ENCODE measurements at regions not wholly inside any gene's neighbourhood (a gene's known extent, or its start where the extent isn't known, plus 50 kb on each side); places are given as distances from the start of the nearest gene placed in this dataset.
"Not testable (repeated sequence)": the region's sequence is repeated elsewhere in the genome, so short reads cannot be mapped to it uniquely, and the experiment has no call there.

GRCh38 chr9:71514344-71514975, 253.9 kb downstream of the CEMIP2 start:
- in situ Hi-C loops (cut with HindIII; ENCODE audit: low sequenced_read_pairs): no loop called here

- in situ Hi-C loops (cut with HindIII; ENCODE audit: low sequenced_read_pairs): no loop called here
Observed at GRCh38 chr9:71509054-71509453, 259.3 kb downstream of the CEMIP2 start.

DNA sequence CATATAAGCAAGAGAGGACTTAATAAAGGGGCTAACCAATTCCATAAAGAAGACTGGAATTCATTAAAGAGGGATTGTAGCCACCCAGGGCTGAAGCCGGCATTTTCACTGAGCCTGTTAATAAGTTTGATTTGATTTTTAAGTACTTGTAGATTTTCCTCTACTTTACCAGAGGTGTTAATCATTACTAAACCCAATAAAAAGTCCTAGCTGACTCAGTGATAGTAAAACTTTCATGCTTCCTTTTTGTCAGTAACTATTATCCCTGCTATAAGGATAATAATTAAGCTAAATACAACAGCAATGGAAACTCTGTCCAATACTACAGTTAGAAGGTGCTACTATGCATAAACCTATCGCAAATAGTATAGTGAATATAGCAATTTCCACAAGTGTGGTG, 260.2 kb downstream of the CEMIP2 start:
- in situ Hi-C loops (cut with HindIII; ENCODE audit: low sequenced_read_pairs): not testable (repeated sequence)

DNA sequence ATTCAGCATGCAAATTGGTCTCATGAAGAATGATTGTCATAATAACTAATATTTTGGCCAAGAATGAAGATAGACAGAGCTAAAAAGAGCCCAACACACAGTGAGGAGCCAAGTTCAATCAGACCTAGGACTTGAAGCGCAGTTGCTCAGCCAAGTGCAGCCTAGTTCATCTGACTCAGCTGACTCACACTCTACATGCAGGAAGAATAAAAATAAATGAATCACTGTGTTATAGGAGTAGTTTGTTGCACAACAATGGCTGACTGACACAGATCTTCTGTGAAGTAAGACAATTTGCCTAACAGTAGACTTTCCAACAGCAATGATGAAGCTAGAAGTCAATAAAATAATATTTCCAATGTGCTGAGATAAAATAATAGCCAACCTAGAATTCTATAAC, 261.5 kb downstream of the CEMIP2 start:
- in situ Hi-C loops (cut with HindIII; ENCODE audit: low sequenced_read_pairs): no loop called here

GRCh38 chr9:71504636-71505035, 263.7 kb downstream of the CEMIP2 start:
- in situ Hi-C loops (cut with HindIII; ENCODE audit: low sequenced_read_pairs): no loop called here

- in situ Hi-C loops (cut with HindIII; ENCODE audit: low sequenced_read_pairs): no loop called here
Observed at GRCh38 chr9:71498691-71499090, 269.6 kb downstream of the CEMIP2 start.

DNA sequence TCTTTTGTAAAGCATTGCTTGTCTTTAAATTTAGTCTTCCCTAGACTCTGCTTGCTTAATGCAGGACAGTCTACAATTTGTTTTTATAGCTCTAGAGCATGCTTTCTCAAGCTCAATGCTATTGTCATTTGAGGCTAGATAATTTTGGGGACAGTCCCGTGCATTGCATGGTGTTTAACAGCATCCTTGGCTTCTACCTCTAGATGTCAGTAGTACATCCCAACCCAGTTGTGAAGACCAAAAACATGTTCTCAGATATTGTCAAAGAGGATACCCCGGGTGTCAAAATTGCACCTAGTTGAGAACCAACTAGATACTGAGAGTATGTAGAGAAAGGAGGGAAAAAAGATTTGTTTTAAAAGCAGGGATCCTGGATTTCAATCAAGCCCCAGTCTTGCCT, 277.5 kb downstream of the CEMIP2 start:
- in situ Hi-C loops (cut with HindIII; ENCODE audit: low sequenced_read_pairs): no loop called here

DNA sequence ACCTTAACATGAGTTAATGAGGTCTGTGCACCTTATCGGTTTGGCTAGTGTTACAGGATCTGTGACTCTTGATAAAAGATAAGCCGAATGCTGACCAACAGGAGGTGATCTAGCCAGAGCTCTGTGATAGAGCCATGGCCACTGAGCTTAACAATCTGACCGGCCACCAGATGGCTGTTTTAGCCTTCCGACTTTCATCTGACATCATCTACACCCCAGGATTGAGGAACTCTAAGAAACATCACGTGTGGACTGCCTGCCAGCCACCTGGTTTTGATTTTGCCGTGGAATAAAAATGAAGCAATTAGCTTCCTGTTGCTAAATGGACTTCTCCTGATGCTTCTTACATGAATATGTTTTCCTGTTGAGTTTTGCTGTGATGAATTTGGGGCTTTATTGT, 281.3 kb downstream of the CEMIP2 start:
- in situ Hi-C loops (cut with HindIII; ENCODE audit: low sequenced_read_pairs): no loop called here

DNA sequence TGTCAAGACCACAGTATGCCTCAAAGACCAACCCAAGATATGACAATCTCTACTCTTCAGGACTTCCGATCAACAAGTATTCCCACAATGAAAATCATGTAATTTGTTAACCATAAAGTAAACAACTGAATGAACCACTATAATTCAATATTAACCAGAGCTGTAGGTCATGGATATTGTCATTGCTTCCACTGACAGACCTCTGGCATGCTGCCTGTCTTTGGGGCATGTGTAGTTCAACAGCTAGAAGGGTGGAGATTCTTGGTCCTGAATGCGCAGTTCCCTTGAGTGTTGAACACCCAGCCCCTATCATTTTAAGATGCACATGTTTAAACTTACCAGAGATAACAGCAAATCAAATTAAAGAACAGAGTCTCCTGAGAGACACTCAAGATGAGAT, 283.0 kb downstream of the CEMIP2 start:
- in situ Hi-C loops (cut with HindIII; ENCODE audit: low sequenced_read_pairs): no loop called here

- in situ Hi-C loops (cut with HindIII; ENCODE audit: low sequenced_read_pairs): no loop called here
Observed at GRCh38 chr9:71483436-71483835, 284.9 kb downstream of the CEMIP2 start.

DNA sequence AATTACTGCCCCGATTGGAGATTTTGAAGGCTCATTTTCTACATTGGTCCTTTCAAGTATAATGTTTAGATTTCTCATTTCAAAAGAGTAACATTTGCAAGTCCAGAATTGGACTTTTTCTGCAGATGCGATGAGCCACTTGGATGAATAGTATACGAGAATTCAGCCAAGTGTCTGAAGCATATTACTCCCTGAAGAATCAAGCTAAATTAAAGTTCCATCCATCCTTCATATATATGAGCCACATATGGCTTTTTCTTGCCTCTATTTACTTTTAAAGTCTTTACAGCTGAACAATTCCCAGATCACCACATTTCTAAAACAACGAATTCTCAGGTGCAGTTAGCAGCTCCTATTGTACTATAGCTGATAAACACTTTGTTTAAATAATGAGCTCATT, 288.7 kb downstream of the CEMIP2 start:
- in situ Hi-C loops (cut with HindIII; ENCODE audit: low sequenced_read_pairs): no loop called here

DNA sequence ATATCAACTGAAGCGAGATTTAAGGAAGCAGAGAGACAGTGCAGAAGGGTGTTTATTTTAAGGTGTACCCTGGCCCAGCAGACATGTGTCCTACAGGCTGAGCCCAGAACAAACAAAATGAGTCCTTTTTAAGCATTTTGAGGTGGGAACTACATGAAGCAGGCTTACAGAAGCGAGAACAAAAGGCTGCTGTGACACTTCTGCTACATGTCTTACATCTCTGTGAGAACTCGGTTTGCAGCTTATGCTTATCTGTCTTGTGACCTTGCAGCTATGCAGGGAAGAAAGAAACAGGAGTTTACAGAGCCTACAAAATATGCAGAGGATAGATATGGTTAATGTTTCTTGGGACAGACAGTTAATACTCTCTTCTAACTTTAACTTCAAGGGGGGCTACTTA, 295.9 kb downstream of the CEMIP2 start:
- in situ Hi-C loops (cut with HindIII; ENCODE audit: low sequenced_read_pairs): no loop called here

- in situ Hi-C loops (cut with HindIII; ENCODE audit: low sequenced_read_pairs): no loop called here
Observed at GRCh38 chr9:71465392-71465791, 302.9 kb downstream of the CEMIP2 start.

- in situ Hi-C loops (cut with HindIII; ENCODE audit: low sequenced_read_pairs): loop anchor here (5.0 kb wide), 1 partner anchor 37 kb away; no protein-coding TSS in a partner anchor
Observed at GRCh38 chr9:71459082-71459481, 309.2 kb downstream of the CEMIP2 start.

DNA sequence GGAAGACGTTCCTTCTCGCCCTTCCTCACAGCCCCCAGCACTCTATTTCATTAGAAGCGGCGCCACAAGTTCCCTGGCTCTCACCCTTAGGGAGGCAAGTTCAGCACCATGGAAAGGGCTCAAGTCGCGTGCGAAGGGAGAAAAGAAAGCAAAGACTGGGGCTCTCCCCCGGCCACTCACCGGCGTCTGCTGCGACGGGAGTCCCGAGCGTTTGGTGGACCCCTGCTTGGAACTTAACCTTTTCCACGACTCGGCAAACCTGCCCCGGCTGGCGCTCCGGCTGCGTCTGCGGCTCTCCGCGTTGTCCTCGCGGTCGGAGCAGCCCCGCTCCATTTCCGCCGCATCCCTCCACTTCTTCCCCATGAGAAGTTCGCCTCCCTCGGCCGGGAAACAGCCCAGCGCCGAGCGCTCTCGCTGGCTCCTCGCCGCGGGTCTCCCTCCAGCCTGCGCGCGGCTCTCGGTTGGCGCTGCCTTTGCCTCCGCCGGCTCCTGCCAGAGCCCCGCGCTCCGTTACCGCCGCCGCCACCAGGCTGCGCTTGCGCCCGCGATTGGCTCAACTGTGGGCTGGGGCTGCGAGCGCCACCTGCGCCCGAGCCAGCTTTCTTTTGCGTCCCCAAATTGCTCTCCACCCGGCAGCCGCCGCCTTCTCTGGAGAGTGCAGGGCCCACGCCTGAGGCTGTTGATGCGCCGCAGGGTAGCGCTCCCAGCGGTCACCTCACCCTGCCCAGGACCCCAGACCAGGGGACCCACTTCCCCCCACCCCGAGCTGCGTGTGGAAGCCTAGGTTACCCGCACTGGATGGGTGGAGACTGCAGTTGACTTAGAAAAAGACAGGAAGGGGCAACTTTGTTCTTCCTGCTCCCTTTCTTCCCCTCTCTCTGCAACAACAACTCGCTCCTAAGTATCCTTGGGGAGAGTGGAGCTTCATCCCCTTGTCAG, 321.6 kb downstream of the CEMIP2 start:
- in situ Hi-C loops (cut with HindIII; ENCODE audit: low sequenced_read_pairs): no loop called here

DNA sequence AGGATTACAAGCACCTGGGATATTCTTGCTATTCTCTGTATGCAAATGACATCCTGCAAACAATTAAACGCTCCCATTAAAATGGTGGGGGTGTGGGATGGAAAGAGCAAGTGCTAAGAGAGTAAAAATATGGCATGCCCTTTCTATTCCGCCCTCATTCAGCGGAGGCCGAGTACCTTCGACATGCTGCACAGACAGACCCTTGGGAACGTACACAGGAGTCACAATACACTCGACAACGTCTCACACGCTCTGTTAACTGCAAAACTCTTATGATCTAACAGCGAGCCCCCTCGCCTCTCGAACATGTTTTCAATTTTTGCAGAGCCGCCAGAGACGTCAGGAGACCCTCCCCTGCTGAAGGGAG, 322.2 kb downstream of the CEMIP2 start:
- in situ Hi-C loops (cut with HindIII; ENCODE audit: low sequenced_read_pairs): no loop called here

DNA sequence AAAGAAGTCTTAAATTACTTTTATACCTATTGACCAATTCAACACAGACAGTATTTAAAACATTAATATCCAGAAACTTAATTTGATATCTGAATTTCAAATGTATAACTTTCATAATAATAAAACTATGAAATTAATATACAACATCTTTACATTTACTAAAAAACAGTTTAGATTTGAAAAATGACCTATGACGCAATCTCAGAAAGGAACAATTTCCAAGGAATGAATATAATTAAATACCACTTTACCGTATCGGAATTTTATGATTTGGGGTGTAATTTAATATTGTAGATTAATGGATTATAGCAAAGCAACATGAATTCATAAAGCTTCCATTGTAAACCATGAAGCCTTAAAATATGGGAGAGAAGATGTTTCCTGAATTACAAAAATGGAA, 321.5 kb upstream of the TRPM3 start:
- in situ Hi-C loops (cut with HindIII; ENCODE audit: low sequenced_read_pairs): no loop called here

DNA sequence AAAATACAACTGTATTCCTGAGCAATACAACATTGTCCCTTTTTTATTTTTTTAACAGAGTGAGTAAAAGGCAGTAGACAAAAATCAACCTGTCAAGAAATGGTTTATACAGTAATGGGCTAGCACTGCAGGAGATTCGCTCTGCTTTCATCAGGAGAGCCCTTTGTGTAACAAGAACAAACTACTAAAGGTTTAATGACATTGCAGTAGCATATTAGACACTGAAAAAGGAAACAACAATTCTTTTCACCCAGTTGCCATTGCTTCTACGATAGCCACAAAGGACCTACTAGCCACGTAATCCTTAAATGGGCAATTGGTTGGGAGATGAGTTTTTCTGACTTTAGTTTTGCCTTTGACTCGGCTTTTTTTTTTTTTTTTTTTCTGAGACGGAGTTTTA, 319.8 kb upstream of the TRPM3 start:
- in situ Hi-C loops (cut with HindIII; ENCODE audit: low sequenced_read_pairs): no loop called here

DNA sequence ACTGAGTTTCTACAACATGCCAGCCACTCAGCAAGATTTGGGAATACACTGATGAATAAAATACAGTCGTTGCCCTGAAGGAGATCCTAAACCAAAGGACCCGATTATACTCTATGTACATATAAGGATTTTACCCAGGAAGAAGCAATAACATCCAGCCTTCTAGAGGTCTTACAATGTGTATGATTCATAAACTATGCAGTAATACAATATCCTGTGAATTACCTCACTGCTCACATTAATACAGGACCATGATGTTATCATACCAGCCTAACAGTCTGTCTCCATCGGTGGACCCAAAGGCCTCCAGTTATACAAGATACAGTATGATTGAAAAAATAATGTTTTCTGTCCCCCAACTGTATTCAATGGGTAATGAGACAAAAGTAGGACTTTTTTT, 310.5 kb upstream of the TRPM3 start:
- in situ Hi-C loops (cut with HindIII; ENCODE audit: low sequenced_read_pairs): no loop called here

GRCh38 chr9:71407341-71407740, 285.9 kb upstream of the TRPM3 start:
- in situ Hi-C loops (cut with HindIII; ENCODE audit: low sequenced_read_pairs): not testable (repeated sequence)

DNA sequence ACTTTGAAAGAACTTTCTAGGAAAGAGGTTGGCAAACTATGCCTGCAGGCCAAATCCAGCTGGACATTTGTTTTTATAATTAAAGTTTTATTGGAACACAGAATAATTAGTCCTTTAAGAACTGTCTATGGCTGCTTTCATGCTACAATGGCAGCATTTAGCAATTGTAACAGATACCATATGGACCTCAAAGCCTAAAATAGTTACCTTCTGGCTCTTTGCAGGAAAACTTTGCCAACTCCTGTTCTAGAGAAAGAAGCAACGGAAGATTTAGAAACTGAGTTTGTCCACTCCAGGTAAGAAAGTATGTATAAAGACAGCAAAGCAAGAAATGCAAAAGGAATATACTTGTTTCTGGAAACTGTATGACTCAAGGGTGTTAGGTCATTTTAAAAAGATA, 281.7 kb upstream of the TRPM3 start:
- in situ Hi-C loops (cut with HindIII; ENCODE audit: low sequenced_read_pairs): no loop called here

GRCh38 chr9:71393005-71393404, 271.6 kb upstream of the TRPM3 start:
- in situ Hi-C loops (cut with HindIII; ENCODE audit: low sequenced_read_pairs): no loop called here

Data from endothelial cell of hepatic sinusoid (primary cell).